Spleen (tissue), 11 donors: ENCODE measurements at regions not wholly inside any gene's neighbourhood (a gene's known extent, or its start where the extent isn't known, plus 50 kb on each side); places are given as distances from the start of the nearest gene placed in this dataset.

Experiments used
- DNase-seq: peaks from one replicate; pipeline ENCODE4 v3.0.0-alpha.2; 2020
- H3K27ac ChIP-seq, 8 donors: fragments of 200-600 bp; sonication (generic) in 7 of 8; 1 replicate in 4 of 8; 2 replicates in 4 of 8; pipeline versions ENCODE4 v1.5.0 to v1.8.0; 2016 to 2021; ENCODE audit warnings: inconsistent platforms in 4 of 8, mild to moderate bottlenecking in 4 of 8, moderate library complexity in 1 of 8
- H3K27me3 ChIP-seq, 7 donors: fragments of 200-600 bp; sonication (generic) in 6 of 7; replicated peaks in 1 of 7; 1 replicate in 4 of 7; 2 replicates in 3 of 7; pipeline versions ENCODE4 v1.5.0 to v1.8.0; 2016 to 2021; ENCODE audit warnings: inconsistent platforms in 3 of 7, mild to moderate bottlenecking in 1 of 7
- H3K36me3 ChIP-seq, 6 donors: fragments of 200-600 bp; sonication (generic) in 5 of 6; 1 replicate in 4 of 6; 2 replicates in 2 of 6; pipeline versions ENCODE4 v1.5.0 to v1.8.0; 2016 to 2021; ENCODE audit warnings: inconsistent platforms in 2 of 6
- H3K4me1 ChIP-seq, 6 donors: fragments of 200-600 bp; sonication (generic) in 5 of 6; 1 replicate in 3 of 6; 2 replicates in 3 of 6; pipeline versions ENCODE4 v1.5.0 to v1.8.0; 2016 to 2021; ENCODE audit warnings: inconsistent platforms in 3 of 6
- H3K4me3 ChIP-seq, 8 donors: fragments of 200-600 bp; sonication (generic) in 7 of 8; 1 replicate in 4 of 8; 2 replicates in 4 of 8; pipeline versions ENCODE4 v1.5.0 to v1.8.0; 2016 to 2021; ENCODE audit warnings: inconsistent platforms in 4 of 8, mild to moderate bottlenecking in 4 of 8, moderate library complexity in 2 of 8
- H3K9me3 ChIP-seq, 8 donors: fragments of 200-600 bp; sonication (generic) in 7 of 8; 1 replicate in 4 of 8; 2 replicates in 4 of 8; pipeline versions ENCODE4 v1.5.0 to v1.8.0; 2016 to 2021; ENCODE audit warnings: inconsistent platforms in 4 of 8
- CTCF ChIP-seq, 11 experiments: fragments of 200-600 bp in 7 of 11; fragments of 450-650 bp in 4 of 11; sonication (generic) in 4 of 11; IDR thresholded peaks in 8 of 11; conservative IDR thresholded peaks in 3 of 11; 1 replicate in 7 of 11; 2 replicates in 4 of 11; pipeline versions ENCODE4 v1.4.0 to v1.8.0; 2016 to 2021; ENCODE audit warnings: antibody characterized with exemption in 11 of 11, inconsistent platforms in 4 of 11, mild to moderate bottlenecking in 1 of 11
- POLR2A ChIP-seq, 3 donors: fragments of 450-650 bp; IDR thresholded peaks; one replicate each; pipeline ENCODE4 v1.5.1; 2017; ENCODE audit warnings: antibody characterized with exemption in 3 of 3, mild to moderate bottlenecking in 1 of 3
- POLR2AphosphoS5 ChIP-seq, 3 donors: sonication (generic); formaldehyde crosslinking; IDR thresholded peaks; one replicate each; pipeline ENCODE4 v1.5.1; 2017; ENCODE audit warnings: antibody characterized with exemption in 3 of 3
- WGBS, 5 donors: extraction: QIAGEN DNeasy Blood & Tissue Kit in 3 of 5; methylation state at CpG; one replicate each; pipeline versions ENCODE4 v1.1.5 to v1.1.7; 2013 to 2018; 5-methylcytosine and 5-hydroxymethylcytosine counted together
- intact Hi-C: fragments of 100-400 bp; cut with DNase I; formaldehyde crosslinking; loops from one replicate; pipeline ENCODE4 v1.15.0; 2023; ENCODE audit warnings: low total_unique reads
- donor health status: healthy with polysubstance abuse.
- donor health status: DM: no; HTN: no; CAD: no; lungs with moderate emphysema.
- donor health status: DM: no; HTN: no; CAD: no.
- donor health status: Bipolar disorder and iron deficiency.
- donor health status: healthy.
- donor health status: DM: no; HTN: no; CAD: no.
- donor health status: DM: yes; HTN: yes; CAD: no.

GRCh38 chr2:139631966-139632365 lies 851.8 kb upstream of the NXPH2 start:
- no peak overlapping the region for H3K4me3 ChIP-seq
- H3K36me3 ChIP-seq: no peaks in the 10 kb centered on the region
- H3K9me3 ChIP-seq: peaks cover 0 to 20% (median 7%) of the 10 kb centered on the region in 8 donors
- intact Hi-C loops: no loop called here
- H3K27ac ChIP-seq: no peak overlapping the region
- no peak for DNase-seq
- H3K4me1 ChIP-seq: no peaks in the 10 kb centered on the region
- H3K27me3 ChIP-seq: no peaks in the 10 kb centered on the region
- no peak for TF ChIP-seq POLR2AphosphoS5 (IDR thresholded peaks at IDR 0.05)
- no peak for TF ChIP-seq CTCF (IDR thresholded peaks at IDR 0.05 in 8 of 11, conservative IDR thresholded peaks at IDR 0.05 in 3 of 11)
- no peak for TF ChIP-seq POLR2A (IDR thresholded peaks at IDR 0.05)
- 26 to 33% (median 33%) methylated on average over 1 of the region's 1 CpG for WGBS, 5 donors

- no peak overlapping the region for H3K27ac ChIP-seq
- H3K27me3 ChIP-seq: no peaks in the 10 kb centered on the region
- no peak for DNase-seq
- intact Hi-C loops: no loop called here
- peaks cover 0 to 10% (median 0%) of the 10 kb centered on the region in 8 donors for H3K9me3 ChIP-seq
- TF ChIP-seq POLR2A (IDR thresholded peaks at IDR 0.05) (no peak), CTCF (IDR thresholded peaks at IDR 0.05 in 8 of 11, conservative IDR thresholded peaks at IDR 0.05 in 3 of 11) (no peak), POLR2AphosphoS5 (IDR thresholded peaks at IDR 0.05) (no peak)
- no peaks in the 10 kb centered on the region for H3K4me1 ChIP-seq
- H3K36me3 ChIP-seq: no peaks in the 10 kb centered on the region
- 49 to 56% (median 54%) methylated on average over 2 of the region's 2 CpGs for WGBS, 5 donors
- H3K4me3 ChIP-seq: no peak overlapping the region
These were observed 848.7 kb upstream of the NXPH2 start for GRCh38 chr2:139628931-139629330.

- Histone ChIP-seq H3K27me3 (no peaks in the 10 kb centered on the region), H3K36me3 (no peaks in the 10 kb centered on the region), H3K27ac (no peak overlapping the region), H3K9me3 (peaks cover 0 to 10% (median 4%) of the 10 kb centered on the region in 8 donors), H3K4me1 (no peaks in the 10 kb centered on the region), H3K4me3 (no peak overlapping the region)
- TF ChIP-seq POLR2A (IDR thresholded peaks at IDR 0.05) (no peak), POLR2AphosphoS5 (IDR thresholded peaks at IDR 0.05) (no peak), CTCF (IDR thresholded peaks at IDR 0.05 in 8 of 11, conservative IDR thresholded peaks at IDR 0.05 in 3 of 11) (no peak)
- DNase-seq: no peak
- 79 to 93% (median 87%) methylated on average over 3 of the region's 3 CpGs for WGBS, 5 donors
- intact Hi-C loops: no loop called here
These were observed 845.9 kb upstream of the NXPH2 start for GRCh38 chr2:139626128-139626527.

- 52 to 73% (median 62%) methylated on average over 1 of the region's 1 CpG for WGBS, 5 donors
- H3K36me3 ChIP-seq: no peaks in the 10 kb centered on the region
- no peak for TF ChIP-seq POLR2A (IDR thresholded peaks at IDR 0.05)
- no peak for TF ChIP-seq POLR2AphosphoS5 (IDR thresholded peaks at IDR 0.05)
- no peak for TF ChIP-seq CTCF (IDR thresholded peaks at IDR 0.05 in 8 of 11, conservative IDR thresholded peaks at IDR 0.05 in 3 of 11)
- intact Hi-C loops: no loop called here
- DNase-seq: no peak
- no peak overlapping the region for H3K4me3 ChIP-seq
- peaks cover 0 to 41% (median 28%) of the 10 kb centered on the region in 8 donors for H3K9me3 ChIP-seq
- H3K4me1 ChIP-seq: no peaks in the 10 kb centered on the region
- H3K27ac ChIP-seq: no peak overlapping the region
- H3K27me3 ChIP-seq: no peaks in the 10 kb centered on the region
These were observed 842.5 kb upstream of the NXPH2 start for GRCh38 chr2:139622691-139623090.
